Superior temporal gyrus (tissue), 1 donor: ENCODE measurements at regions not wholly inside any gene's neighbourhood (a gene's known extent, or its start where the extent isn't known, plus 50 kb on each side); places are given as distances from the start of the nearest gene placed in this dataset.

Experiments used
- DNase-seq: peaks from one replicate; pipeline ENCODE4 v3.0.0-alpha.2; 2016; ENCODE audit errors: extremely low spot score

- DNase-seq, result no peak
These were observed 240.3 kb downstream of the FAM76B start for GRCh38 chr11:95549301-95549700.

GRCh38 chr11:95548416-95548815 is 241.2 kb downstream of the FAM76B start:
- no peak for DNase-seq

- no peak for DNase-seq
These were observed 241.6 kb downstream of the FAM76B start for GRCh38 chr11:95547976-95548375.

- DNase-seq, result no peak
These were observed 242.4 kb downstream of the FAM76B start for GRCh38 chr11:95547186-95547585.

GRCh38 chr11:95545116-95545875 is 244.3 kb downstream of the FAM76B start:
- no peak for DNase-seq

GRCh38 chr11:95544095-95544856 is 245.3 kb downstream of the FAM76B start:
- no peak for DNase-seq

- DNase-seq, result no peak
These were observed 246.6 kb downstream of the FAM76B start for GRCh38 chr11:95542868-95543551.

GRCh38 chr11:95541715-95542114 is 247.9 kb downstream of the FAM76B start:
- no peak for DNase-seq

- DNase-seq, result no peak
These were observed 253.4 kb downstream of the FAM76B start for GRCh38 chr11:95536047-95536690.

GRCh38 chr11:95534809-95535208 is 254.8 kb downstream of the FAM76B start:
- no peak for DNase-seq

GRCh38 chr11:95534226-95534625 is 255.4 kb downstream of the FAM76B start:
- no peak for DNase-seq

GRCh38 chr11:95531116-95531515 is 258.5 kb downstream of the FAM76B start:
- DNase-seq, result no peak

- DNase-seq, result no peak
These were observed 265.1 kb downstream of the FAM76B start for GRCh38 chr11:95524314-95525036.

GRCh38 chr11:95522874-95523273 is 266.7 kb downstream of the FAM76B start:
- no peak for DNase-seq

GRCh38 chr11:95521862-95522261 is 267.7 kb downstream of the FAM76B start:
- no peak for DNase-seq

- DNase-seq, result peak; percentile 29
These were observed 268.4 kb downstream of the FAM76B start for GRCh38 chr11:95521133-95521542.

GRCh38 chr11:95520369-95521132 is 269.0 kb downstream of the FAM76B start:
- DNase-seq, result no peak

GRCh38 chr11:95519912-95520311 is 269.7 kb downstream of the FAM76B start:
- DNase-seq, result no peak

- DNase-seq, result no peak
These were observed 272.1 kb downstream of the FAM76B start for GRCh38 chr11:95517453-95517852.

GRCh38 chr11:95516786-95517185 is 272.8 kb downstream of the FAM76B start:
- DNase-seq, result peak; percentile 31

GRCh38 chr11:95516175-95516574 is 273.4 kb downstream of the FAM76B start:
- no peak for DNase-seq
